Uterus (tissue), 2 donors: ENCODE measurements at regions not wholly inside any gene's neighbourhood (a gene's known extent, or its start where the extent isn't known, plus 50 kb on each side); places are given as distances from the start of the nearest gene placed in this dataset.

Experiments used
- CTCF ChIP-seq, 4 experiments: fragments of 200-600 bp in 2 of 4; fragments of 450-650 bp in 2 of 4; sonication (generic) in 2 of 4; IDR thresholded peaks; one replicate each; pipeline ENCODE4 v1.5.1; 2016 to 2019; ENCODE audit warnings: antibody characterized with exemption in 4 of 4, mild to moderate bottlenecking in 2 of 4, moderate library complexity in 1 of 4
- POLR2A ChIP-seq, 2 donors: fragments of 450-650 bp; IDR thresholded peaks; one replicate each; pipeline ENCODE4 v1.6.1; 2016; ENCODE audit warnings: antibody characterized with exemption in 2 of 2, mild to moderate bottlenecking in 1 of 2, moderate library complexity in 1 of 2

- TF ChIP-seq POLR2A (IDR thresholded peaks at IDR 0.05) (no peak), CTCF (IDR thresholded peaks at IDR 0.05) (no peak)
These were observed 123.3 kb downstream of the PXDC1 start for GRCh38 chr6:3627956-3628835.
